Renal cortical epithelial cell (primary cell): ENCODE measurements at regions not wholly inside any gene's neighbourhood (a gene's known extent, or its start where the extent isn't known, plus 50 kb on each side); places are given as distances from the start of the nearest gene placed in this dataset.

Experiments
- DNase-seq: peaks from one replicate; pipeline ENCODE4 v3.0.0-alpha.2; 2011; ENCODE audit warnings: low read depth

- no peak for DNase-seq
These were observed 282.4 kb upstream of the EEF2KMT start for GRCh38 chr16:5379954-5380353.

- DNase-seq = no peak
These were observed 280.9 kb upstream of the EEF2KMT start for GRCh38 chr16:5378531-5378930.

- DNase-seq = no peak
These were observed 279.8 kb upstream of the EEF2KMT start for GRCh38 chr16:5377280-5377898.

GRCh38 chr16:5374184-5374583, 276.6 kb upstream of the EEF2KMT start:
- no peak for DNase-seq

- DNase-seq = no peak
These were observed 270.4 kb upstream of the EEF2KMT start for GRCh38 chr16:5367951-5368350.

GRCh38 chr16:5366126-5366525, 268.5 kb upstream of the EEF2KMT start:
- no peak for DNase-seq

- DNase-seq = no peak
These were observed 266.6 kb upstream of the EEF2KMT start for GRCh38 chr16:5364186-5364585.

- no peak for DNase-seq
These were observed 263.7 kb upstream of the EEF2KMT start for GRCh38 chr16:5361322-5361721.

- no peak for DNase-seq
These were observed 257.1 kb upstream of the EEF2KMT start for GRCh38 chr16:5354645-5355044.

- no peak for DNase-seq
These were observed 252.3 kb upstream of the EEF2KMT start for GRCh38 chr16:5349670-5350517.

- DNase-seq = no peak
These were observed 251.5 kb upstream of the EEF2KMT start for GRCh38 chr16:5349101-5349500.

- DNase-seq = no peak
These were observed 250.0 kb upstream of the EEF2KMT start for GRCh38 chr16:5347561-5347960.

- DNase-seq = no peak
These were observed 239.3 kb upstream of the EEF2KMT start for GRCh38 chr16:5336941-5337340.

GRCh38 chr16:5333991-5334390, 236.4 kb upstream of the EEF2KMT start:
- no peak for DNase-seq

GRCh38 chr16:5333126-5333525, 235.5 kb upstream of the EEF2KMT start:
- no peak for DNase-seq

- no peak for DNase-seq
These were observed 232.5 kb upstream of the EEF2KMT start for GRCh38 chr16:5330058-5330457.

- no peak for DNase-seq
These were observed 231.0 kb upstream of the EEF2KMT start for GRCh38 chr16:5328546-5328945.

GRCh38 chr16:5326395-5326794, 228.8 kb upstream of the EEF2KMT start:
- no peak for DNase-seq

- DNase-seq = no peak
These were observed 228.3 kb upstream of the EEF2KMT start for GRCh38 chr16:5325932-5326331.

GRCh38 chr16:5323284-5324141, 225.9 kb upstream of the EEF2KMT start:
- no peak for DNase-seq

GRCh38 chr16:5321930-5322329, 224.3 kb upstream of the EEF2KMT start:
- no peak for DNase-seq

- DNase-seq = no peak
These were observed 222.2 kb upstream of the EEF2KMT start for GRCh38 chr16:5319799-5320198.

- DNase-seq = no peak
These were observed 218.3 kb upstream of the EEF2KMT start for GRCh38 chr16:5315914-5316313.
